Thymus (tissue), 11 donors: ENCODE measurements at regions not wholly inside any gene's neighbourhood (a gene's known extent, or its start where the extent isn't known, plus 50 kb on each side); places are given as distances from the start of the nearest gene placed in this dataset.

Experiments
- DNase-seq, 9 donors: peaks; one replicate each; pipeline ENCODE4 v3.0.0-alpha.2; 2013; ENCODE audit warnings: low spot score in 9 of 9, low read depth in 6 of 9, missing footprints in 1 of 9
- H3K27ac ChIP-seq, 2 donors: one replicate each; pipeline ENCODE4 v1.5.1; 2013; ENCODE audit warnings: control low read depth in 1 of 2, low read depth in 1 of 2, low read length in 1 of 2, mild to moderate bottlenecking in 1 of 2, moderate library complexity in 1 of 2
- H3K27me3 ChIP-seq, 2 donors: one replicate each; pipeline ENCODE4 v1.5.1; 2013; ENCODE audit warnings: low read length in 1 of 2; ENCODE audit not compliant: control insufficient read depth in 2 of 2, insufficient read depth in 1 of 2
- H3K36me3 ChIP-seq, 2 donors: one replicate each; pipeline ENCODE4 v1.5.1; 2013; ENCODE audit warnings: low read length in 1 of 2, mild to moderate bottlenecking in 1 of 2, moderate library complexity in 1 of 2; ENCODE audit not compliant: control insufficient read depth in 2 of 2, insufficient read depth in 2 of 2
- H3K4me1 ChIP-seq, 2 donors: one replicate each; pipeline ENCODE4 v1.5.1; 2013; ENCODE audit warnings: low read length in 2 of 2; ENCODE audit not compliant: control insufficient read depth in 2 of 2, insufficient read depth in 2 of 2
- H3K4me3 ChIP-seq, 2 donors: one replicate each; pipeline ENCODE4 v1.5.1; 2013; ENCODE audit warnings: low read length in 2 of 2, control low read depth in 1 of 2, mild to moderate bottlenecking in 1 of 2
- H3K9me3 ChIP-seq, 2 donors: one replicate each; pipeline ENCODE4 v1.5.1; 2013; ENCODE audit warnings: low read length in 1 of 2, mild to moderate bottlenecking in 1 of 2; ENCODE audit not compliant: control insufficient read depth in 2 of 2, insufficient read depth in 1 of 2
- WGBS: extraction: QIAGEN DNeasy Blood & Tissue Kit; methylation state at CpG from one replicate; pipeline ENCODE4 v1.1.7; 2013; 5-methylcytosine and 5-hydroxymethylcytosine counted together
- donor health status: healthy.

- Histone ChIP-seq H3K36me3 (no peaks in the 10 kb centered on the region), H3K4me1 (no peaks in the 10 kb centered on the region), H3K9me3 (no peaks in the 10 kb centered on the region), H3K4me3 (no peak overlapping the region), H3K27ac (no peak overlapping the region), H3K27me3 (no peaks in the 10 kb centered on the region)
- WGBS: 71% methylated on average over 11 of the region's 11 CpGs
- no peak for DNase-seq
These were observed 179.4 kb upstream of the SNX19 start for GRCh38 chr11:131095511-131096185.

DNA sequence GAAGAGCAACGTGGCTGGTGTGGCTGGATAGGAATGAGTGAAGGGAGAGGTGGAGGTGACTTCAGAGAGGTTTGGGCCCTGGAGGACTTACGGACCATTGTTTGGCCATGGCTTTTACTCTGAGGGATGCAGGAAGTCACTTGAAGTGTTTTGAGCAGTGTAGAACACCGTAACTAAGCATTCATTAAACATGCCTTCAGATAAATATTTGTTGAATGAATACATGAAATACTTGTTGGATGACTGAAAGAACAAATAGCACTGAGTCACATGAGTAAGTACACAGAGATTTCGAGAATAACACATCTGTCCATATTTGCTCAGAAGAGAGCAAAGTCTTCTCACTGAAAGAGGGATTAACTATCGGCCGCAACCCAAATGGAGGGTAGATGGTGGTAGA is 182.7 kb upstream of the SNX19 start:
- no peaks in the 10 kb centered on the region for H3K27me3 ChIP-seq
- H3K36me3 ChIP-seq: no peaks in the 10 kb centered on the region
- 84% methylated on average over 6 of the region's 6 CpGs for WGBS
- H3K4me1 ChIP-seq: no peaks in the 10 kb centered on the region
- no peak overlapping the region for H3K27ac ChIP-seq
- H3K4me3 ChIP-seq: no peak overlapping the region
- H3K9me3 ChIP-seq: no peaks in the 10 kb centered on the region
- DNase-seq: no peak

DNA sequence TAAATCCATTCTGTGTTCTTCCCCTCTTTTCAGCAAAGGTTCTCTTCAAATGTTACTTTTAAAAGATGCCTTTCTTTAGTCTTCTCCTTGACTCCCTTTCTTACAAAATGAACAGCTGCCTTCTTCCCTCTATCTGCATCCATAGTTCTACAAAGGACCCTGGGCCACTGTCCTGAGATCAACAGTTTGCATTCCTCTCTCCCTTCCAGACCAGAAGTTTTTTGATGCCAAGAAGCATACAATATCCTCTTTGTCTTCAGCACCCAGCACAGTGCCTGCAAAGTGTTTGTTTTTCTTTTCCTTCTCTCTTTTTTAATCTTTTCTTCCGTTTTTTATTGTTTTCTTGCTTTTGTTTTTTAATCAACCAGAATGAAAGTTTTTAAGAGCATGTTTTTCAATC is 183.5 kb upstream of the SNX19 start:
- Histone ChIP-seq H3K27ac (no peak overlapping the region), H3K27me3 (no peaks in the 10 kb centered on the region), H3K36me3 (no peaks in the 10 kb centered on the region), H3K9me3 (no peaks in the 10 kb centered on the region), H3K4me1 (no peaks in the 10 kb centered on the region), H3K4me3 (no peak overlapping the region)
- WGBS: 67% methylated on average over 1 of the region's 1 CpG
- no peak for DNase-seq

DNA sequence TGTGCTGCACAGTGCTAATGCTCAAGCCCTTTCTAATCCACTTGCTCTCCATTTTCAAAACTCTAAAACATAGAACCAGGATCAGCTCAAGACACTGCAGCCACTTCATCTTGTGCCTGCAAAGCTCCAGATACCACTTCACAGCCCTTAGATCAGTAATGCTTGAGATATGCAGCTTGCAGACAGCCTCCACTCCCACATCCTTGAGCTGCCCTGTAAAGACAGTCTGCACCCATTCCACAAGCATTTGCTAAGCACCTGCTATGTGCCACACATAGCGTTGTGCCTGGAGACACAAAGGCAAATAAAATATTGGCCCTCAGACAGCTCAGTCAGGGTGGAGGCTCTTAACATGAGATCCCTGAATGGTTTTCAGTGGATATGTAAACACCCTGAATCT is 192.5 kb upstream of the SNX19 start:
- Histone ChIP-seq H3K27ac (no peak overlapping the region), H3K36me3 (no peaks in the 10 kb centered on the region), H3K4me3 (no peak overlapping the region), H3K9me3 (peaks cover 0 to 15% of the 10 kb centered on the region in 2 donors), H3K4me1 (no peaks in the 10 kb centered on the region), H3K27me3 (no peaks in the 10 kb centered on the region)
- 79% methylated on average over 1 of the region's 1 CpG for WGBS
- DNase-seq: no peak

DNA sequence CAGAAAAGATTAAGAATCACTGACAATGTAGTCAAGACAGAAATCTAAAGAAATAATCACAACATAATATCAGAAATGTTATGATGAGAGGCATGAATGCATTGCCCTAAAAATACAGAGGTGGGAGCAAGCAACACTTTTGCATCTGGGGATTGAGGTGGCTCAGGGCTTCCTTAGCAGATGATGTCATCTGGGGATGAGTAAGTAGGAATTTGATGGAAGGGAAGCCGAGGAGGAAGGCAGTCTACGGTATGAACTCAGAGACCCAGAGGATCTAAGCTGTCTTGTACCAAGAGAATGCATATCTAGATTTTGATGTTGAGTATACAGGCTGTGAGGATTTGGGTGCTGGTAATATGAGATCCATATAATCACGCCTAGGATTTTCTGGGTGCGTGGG is 193.0 kb upstream of the SNX19 start:
- peaks cover 0 to 15% of the 10 kb centered on the region in 2 donors for H3K9me3 ChIP-seq
- H3K27me3 ChIP-seq: no peaks in the 10 kb centered on the region
- 77% methylated on average over 4 of the region's 4 CpGs for WGBS
- H3K36me3 ChIP-seq: no peaks in the 10 kb centered on the region
- H3K27ac ChIP-seq: no peak overlapping the region
- DNase-seq: no peak
- H3K4me1 ChIP-seq: no peaks in the 10 kb centered on the region
- H3K4me3 ChIP-seq: no peak overlapping the region

DNA sequence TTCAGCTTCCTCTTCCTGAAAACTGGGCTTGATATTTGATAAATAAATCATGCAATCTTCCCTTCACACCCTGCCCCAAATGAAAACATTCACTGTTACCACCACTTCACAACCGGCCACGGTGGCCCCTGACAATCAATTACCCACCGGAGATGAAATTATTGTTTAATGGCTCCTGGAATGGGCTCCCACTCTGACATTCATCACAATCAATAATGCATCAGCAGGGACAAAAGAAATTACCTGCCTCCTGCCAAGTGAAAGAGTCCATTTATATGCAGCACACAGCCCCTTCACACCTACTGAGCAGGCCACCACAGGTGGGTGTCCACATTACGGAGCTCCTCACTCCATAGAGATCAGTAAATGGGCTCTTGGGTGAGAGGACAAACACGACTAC is 193.5 kb upstream of the SNX19 start:
- Histone ChIP-seq H3K27ac (no peak overlapping the region), H3K36me3 (no peaks in the 10 kb centered on the region), H3K9me3 (peaks cover 0 to 15% of the 10 kb centered on the region in 2 donors), H3K4me3 (no peak overlapping the region), H3K4me1 (no peaks in the 10 kb centered on the region), H3K27me3 (no peaks in the 10 kb centered on the region)
- WGBS: 90% methylated on average over 5 of the region's 5 CpGs
- DNase-seq: no peak

- no peaks in the 10 kb centered on the region for H3K36me3 ChIP-seq
- H3K27ac ChIP-seq: no peak overlapping the region
- H3K9me3 ChIP-seq: peaks cover 0 to 15% of the 10 kb centered on the region in 2 donors
- DNase-seq: no peak
- no peaks in the 10 kb centered on the region for H3K27me3 ChIP-seq
- H3K4me3 ChIP-seq: no peak overlapping the region
- H3K4me1 ChIP-seq: no peaks in the 10 kb centered on the region
- 96% methylated on average over 4 of the region's 4 CpGs for WGBS
These were observed 195.5 kb upstream of the SNX19 start for GRCh38 chr11:131111775-131112174.

DNA sequence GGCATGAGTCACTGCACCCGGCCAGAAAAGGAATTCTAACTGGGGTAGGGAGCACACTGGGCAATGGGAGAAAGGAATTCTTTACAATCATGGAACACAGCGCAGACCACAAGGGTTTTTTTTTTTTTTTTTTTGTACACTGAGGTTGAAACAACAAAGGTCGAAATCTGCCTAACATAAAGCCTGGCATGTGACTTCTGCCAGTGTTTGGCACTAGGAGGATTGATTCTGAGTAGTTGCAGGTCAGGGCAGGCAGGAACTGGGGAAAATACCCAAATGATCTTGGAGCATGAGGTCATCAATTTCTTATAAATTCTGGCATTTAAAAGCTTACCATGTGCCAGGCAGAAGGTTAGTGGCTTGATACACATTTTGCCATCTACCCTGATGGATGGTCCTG is 202.0 kb upstream of the SNX19 start:
- no peaks in the 10 kb centered on the region for H3K36me3 ChIP-seq
- H3K4me1 ChIP-seq: no peaks in the 10 kb centered on the region
- H3K9me3 ChIP-seq: no peaks in the 10 kb centered on the region
- WGBS: 89% methylated on average over 3 of the region's 3 CpGs
- DNase-seq: no peak
- H3K4me3 ChIP-seq: no peak overlapping the region
- no peaks in the 10 kb centered on the region for H3K27me3 ChIP-seq
- no peak overlapping the region for H3K27ac ChIP-seq

DNA sequence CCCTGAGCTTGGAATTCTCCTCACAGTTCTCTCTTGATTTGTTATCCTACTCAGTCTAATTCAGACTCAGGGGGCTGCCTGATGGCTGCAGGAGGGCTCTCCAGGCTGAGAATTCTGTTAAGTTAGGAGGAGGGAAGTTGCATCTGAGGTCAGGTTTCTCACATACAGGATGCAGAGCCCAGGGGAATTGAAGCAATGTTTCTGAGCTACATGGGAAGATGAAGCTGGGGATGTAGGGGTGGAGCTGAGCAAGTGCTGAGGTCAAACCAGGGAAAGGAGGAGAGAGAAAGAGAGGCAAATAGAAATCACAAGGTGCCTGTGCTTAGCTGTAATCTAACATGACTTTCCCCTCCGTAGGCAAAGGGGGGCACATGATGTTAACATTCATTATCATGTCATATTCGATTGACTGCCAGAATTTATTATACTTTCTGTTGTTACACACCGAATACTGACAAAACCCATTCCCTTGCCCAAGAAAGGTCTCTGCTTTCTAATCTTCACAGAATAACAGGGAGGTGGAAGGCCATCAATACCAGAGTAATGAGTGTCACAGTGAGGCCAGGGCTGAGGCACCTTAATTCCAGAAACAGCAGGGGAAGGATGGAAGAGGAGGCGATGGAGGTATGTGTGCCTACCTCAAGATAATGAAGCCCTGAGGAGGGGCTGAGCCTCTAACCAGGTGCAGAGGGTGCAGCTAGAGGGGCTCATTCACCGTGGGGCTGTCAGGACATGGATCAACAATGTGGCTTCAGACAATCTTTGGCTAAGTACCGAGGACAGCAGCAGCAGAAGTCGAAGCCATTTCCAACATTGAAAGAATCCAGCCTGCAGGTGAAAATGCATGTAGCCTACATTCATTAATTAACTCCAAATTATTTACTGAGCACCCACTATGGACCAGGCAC is 205.4 kb upstream of the SNX19 start:
- Histone ChIP-seq H3K36me3 (no peaks in the 10 kb centered on the region), H3K4me1 (no peaks in the 10 kb centered on the region), H3K4me3 (no peak overlapping the region), H3K9me3 (no peaks in the 10 kb centered on the region), H3K27ac (no peak overlapping the region), H3K27me3 (no peaks in the 10 kb centered on the region)
- WGBS: 82% methylated on average over 7 of the region's 7 CpGs
- no peak for DNase-seq
